ENCODE measurements at regions not wholly inside any gene's neighbourhood (a gene's known extent, or its start where the extent isn't known, plus 50 kb on each side); places are given as distances from the start of the nearest gene placed in this dataset.

GRCh38 chr7:39892361-39892760 is 57.7 kb upstream of the CDK13 start:
- DNase-seq (ENCODE audit: low read depth, low spot score) (no peak), ATAC-seq (0 out of 2 replicates have a peak, but pooled peaks have one; percentile 25)
- no peak for TF ChIP-seq SIN3A (IDR thresholded peaks at IDR 0.05; ENCODE audit: borderline replicate concordance, insufficient read depth, low read depth, low read length)
- no peak for TF ChIP-seq REST (IDR thresholded peaks at IDR 0.05; ENCODE audit: insufficient read depth in 1 of 2, low read depth in 2 of 2, low read length in 1 of 2)
- TF ChIP-seq CTCF (IDR thresholded peaks at IDR 0.05): no peak
- no peak for TF ChIP-seq TCF7L2 (IDR thresholded peaks at IDR 0.05; ENCODE audit: low read depth, low read length)
- no peak for TF ChIP-seq POLR2AphosphoS5 (IDR thresholded peaks at IDR 0.05; ENCODE audit: low read depth, low read length)
- ChIA-PET CTCF (interaction anchor here (0.7 to 1.0 kb wide), 2 partner anchors 82 to 160 kb away, joined by 3 read pairs; no protein-coding TSS in a partner anchor), POLR2A (no interaction called here)
- Histone ChIP-seq H3K36me3 (ENCODE audit: control insufficient read depth, insufficient read depth, low read length) (no peaks in the 10 kb centered on the region), H3K4me1 (ENCODE audit: control insufficient read depth, insufficient read depth, low read length) (no peaks in the 10 kb centered on the region), H3K4me3 (ENCODE audit: low read depth in 2 of 2, low read length in 2 of 2) (no peak overlapping the region), H3K27me3 (ENCODE audit: control insufficient read depth, insufficient read depth, low read length) (no peaks in the 10 kb centered on the region; the same call in 1 of the 2 replicates), H3K27ac (ENCODE audit: low read length) (no peak overlapping the region), H3K9me3 (ENCODE audit: control insufficient read depth, insufficient read depth, low read depth, low read length) (no peaks in the 10 kb centered on the region)
- BruUV-seq (replicated peaks): no TSS peak
- in situ Hi-C loops (cut with HindIII; ENCODE audit: low pct_unique_long_range_greater_than_20kb, low sequenced_read_pairs): no loop called here
- intact Hi-C loops (cut with micrococcal nuclease; ENCODE audit: unreplicated experiment): no loop called here

GRCh38 chr7:39894904-39895303 is 55.2 kb upstream of the CDK13 start:
- DNase-seq (ENCODE audit: low read depth, low spot score) (no peak), ATAC-seq (peak; percentile 51; the same call in 1 of the 2 replicates)
- BruUV-seq (replicated peaks): no TSS peak
- Histone ChIP-seq H3K27ac (ENCODE audit: low read length) (no peak overlapping the region), H3K27me3 (ENCODE audit: control insufficient read depth, insufficient read depth, low read length) (peaks cover 8% of the 10 kb centered on the region; the same call in 1 of the 2 replicates), H3K4me3 (ENCODE audit: low read depth in 2 of 2, low read length in 2 of 2) (no peak overlapping the region), H3K9me3 (ENCODE audit: control insufficient read depth, insufficient read depth, low read depth, low read length) (no peaks in the 10 kb centered on the region), H3K36me3 (ENCODE audit: control insufficient read depth, insufficient read depth, low read length) (no peaks in the 10 kb centered on the region), H3K4me1 (ENCODE audit: control insufficient read depth, insufficient read depth, low read length) (no peaks in the 10 kb centered on the region)
- no peak for TF ChIP-seq POLR2AphosphoS5 (IDR thresholded peaks at IDR 0.05; ENCODE audit: low read depth, low read length)
- TF ChIP-seq CTCF (IDR thresholded peaks at IDR 0.05): no peak
- no peak for TF ChIP-seq REST (IDR thresholded peaks at IDR 0.05; ENCODE audit: insufficient read depth in 1 of 2, low read depth in 2 of 2, low read length in 1 of 2)
- TF ChIP-seq TCF7L2 (IDR thresholded peaks at IDR 0.05; ENCODE audit: low read depth, low read length): no peak
- no peak for TF ChIP-seq SIN3A (IDR thresholded peaks at IDR 0.05; ENCODE audit: borderline replicate concordance, insufficient read depth, low read depth, low read length)
- in situ Hi-C loops (cut with HindIII; ENCODE audit: low pct_unique_long_range_greater_than_20kb, low sequenced_read_pairs) (no loop called here), intact Hi-C loops (cut with micrococcal nuclease; ENCODE audit: unreplicated experiment) (no loop called here)
- CTCF ChIA-PET: no interaction called here
- POLR2A ChIA-PET: no interaction called here

All from Panc1 (cell line).